ENCODE measurements at regions not wholly inside any gene's neighbourhood (a gene's known extent, or its start where the extent isn't known, plus 50 kb on each side); places are given as distances from the start of the nearest gene placed in this dataset.

DNA sequence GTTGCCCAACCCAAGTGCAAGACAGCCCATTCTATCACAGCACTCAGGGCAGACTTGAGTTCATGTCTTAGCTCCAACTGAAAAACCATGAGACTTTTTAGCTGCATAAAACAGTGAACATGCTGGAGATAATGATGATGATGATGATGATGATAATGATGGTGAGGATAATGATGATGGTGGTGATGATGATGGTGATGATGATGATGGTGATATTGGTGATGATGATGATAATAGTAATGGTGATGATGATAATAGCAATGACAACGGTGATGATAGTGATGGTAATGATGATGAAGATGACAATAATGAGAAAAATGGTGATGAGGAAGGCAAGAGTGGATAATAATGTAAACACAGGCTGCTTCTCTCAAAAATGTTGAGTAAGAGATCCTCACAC, 576.2 kb downstream of the BCL11B start:
- peaks cover 10% of the 10 kb centered on the region for H3K9me3 Mint-ChIP-seq (ENCODE audit: unreplicated experiment)
- DNase-seq: no peak
- no peaks in the 10 kb centered on the region for H3K27me3 ChIP-seq (replicated peaks; ENCODE audit: control insufficient read depth, insufficient read depth, low read length)
- H3K27me3 Mint-ChIP-seq (ENCODE audit: insufficient read depth, unreplicated experiment): no peaks in the 10 kb centered on the region
- no peak overlapping the region for H3K27ac Mint-ChIP-seq (ENCODE audit: unreplicated experiment)
- no peaks in the 10 kb centered on the region for H3K36me3 Mint-ChIP-seq (ENCODE audit: insufficient read depth, unreplicated experiment)
- H3K9me3 ChIP-seq: no peaks in the 10 kb centered on the region
- ChIA-PET POLR2A (no interaction called here), CTCF (no interaction called here)
- H3K36me3 ChIP-seq (ENCODE audit: control insufficient read depth, insufficient read depth, low read length): no peaks in the 10 kb centered on the region
- no TSS peak for BruUV-seq (replicated peaks)
- TF ChIP-seq, protein P1, sequence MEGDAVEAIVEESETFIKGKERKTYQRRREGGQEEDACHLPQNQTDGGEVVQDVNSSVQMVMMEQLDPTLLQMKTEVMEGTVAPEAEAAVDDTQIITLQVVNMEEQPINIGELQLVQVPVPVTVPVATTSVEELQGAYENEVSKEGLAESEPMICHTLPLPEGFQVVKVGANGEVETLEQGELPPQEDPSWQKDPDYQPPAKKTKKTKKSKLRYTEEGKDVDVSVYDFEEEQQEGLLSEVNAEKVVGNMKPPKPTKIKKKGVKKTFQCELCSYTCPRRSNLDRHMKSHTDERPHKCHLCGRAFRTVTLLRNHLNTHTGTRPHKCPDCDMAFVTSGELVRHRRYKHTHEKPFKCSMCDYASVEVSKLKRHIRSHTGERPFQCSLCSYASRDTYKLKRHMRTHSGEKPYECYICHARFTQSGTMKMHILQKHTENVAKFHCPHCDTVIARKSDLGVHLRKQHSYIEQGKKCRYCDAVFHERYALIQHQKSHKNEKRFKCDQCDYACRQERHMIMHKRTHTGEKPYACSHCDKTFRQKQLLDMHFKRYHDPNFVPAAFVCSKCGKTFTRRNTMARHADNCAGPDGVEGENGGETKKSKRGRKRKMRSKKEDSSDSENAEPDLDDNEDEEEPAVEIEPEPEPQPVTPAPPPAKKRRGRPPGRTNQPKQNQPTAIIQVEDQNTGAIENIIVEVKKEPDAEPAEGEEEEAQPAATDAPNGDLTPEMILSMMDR (IDR thresholded peaks at IDR 0.05; ENCODE audit: insufficient read depth in 1 of 2, low read depth in 1 of 2, low read length in 1 of 2, severe bottlenecking in 1 of 2, unreplicated experiment in 1 of 2): no peak
- H3K4me1 ChIP-seq: no peaks in the 10 kb centered on the region
- intact Hi-C loops (cut with micrococcal nuclease; ENCODE audit: unreplicated experiment): no loop called here
- H3K4me3 Mint-ChIP-seq (ENCODE audit: unreplicated experiment): no peak overlapping the region
- no peaks in the 10 kb centered on the region for H3K4me1 Mint-ChIP-seq (ENCODE audit: low read depth, unreplicated experiment)
- H3K4me3 ChIP-seq (ENCODE audit: low read depth, low read length): no peak overlapping the region

GRCh38 chr14:98698341-98698740, 573.7 kb downstream of the BCL11B start:
- Histone ChIP-seq H3K4me3 (ENCODE audit: low read depth, low read length) (no peak overlapping the region), H3K27me3 (replicated peaks; ENCODE audit: control insufficient read depth, insufficient read depth, low read length) (no peaks in the 10 kb centered on the region), H3K36me3 (ENCODE audit: control insufficient read depth, insufficient read depth, low read length) (no peaks in the 10 kb centered on the region), H3K9me3 (no peaks in the 10 kb centered on the region), H3K4me1 (no peaks in the 10 kb centered on the region)
- intact Hi-C loops (cut with micrococcal nuclease; ENCODE audit: unreplicated experiment): no loop called here
- DNase-seq: no peak
- POLR2A ChIA-PET: no interaction called here
- H3K4me3 Mint-ChIP-seq (ENCODE audit: unreplicated experiment): no peak overlapping the region
- no peak overlapping the region for H3K27ac Mint-ChIP-seq (ENCODE audit: unreplicated experiment)
- TF ChIP-seq, protein P1 (IDR thresholded peaks at IDR 0.05; ENCODE audit: insufficient read depth in 1 of 2, low read depth in 1 of 2, low read length in 1 of 2, severe bottlenecking in 1 of 2, unreplicated experiment in 1 of 2): no peak
- H3K36me3 Mint-ChIP-seq (ENCODE audit: insufficient read depth, unreplicated experiment): no peaks in the 10 kb centered on the region
- H3K27me3 Mint-ChIP-seq (ENCODE audit: insufficient read depth, unreplicated experiment): peaks cover 3% of the 10 kb centered on the region
- BruUV-seq (replicated peaks): no TSS peak
- CTCF ChIA-PET: no interaction called here
- no peaks in the 10 kb centered on the region for H3K4me1 Mint-ChIP-seq (ENCODE audit: low read depth, unreplicated experiment)
- H3K9me3 Mint-ChIP-seq (ENCODE audit: unreplicated experiment): peaks cover 10% of the 10 kb centered on the region

DNA sequence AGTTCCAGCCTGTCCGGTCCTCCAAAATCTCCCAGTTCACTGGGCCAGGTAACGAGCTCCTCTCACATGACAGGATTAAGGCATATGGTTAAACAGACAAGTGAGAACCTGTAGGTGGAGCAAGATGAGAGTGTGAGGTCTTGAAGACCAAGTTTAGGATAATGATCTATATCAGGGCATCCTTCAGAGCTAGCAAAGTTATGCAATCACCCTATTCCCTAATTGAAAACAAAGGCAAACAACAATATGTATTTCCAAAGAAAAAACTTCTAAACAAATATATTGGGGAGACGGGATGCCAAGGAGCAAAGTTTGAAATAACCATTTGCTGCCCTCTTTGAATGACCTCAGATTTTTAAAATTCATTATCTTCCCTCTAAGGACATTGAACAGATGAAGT, 571.2 kb downstream of the BCL11B start:
- peaks cover 10% of the 10 kb centered on the region for H3K9me3 Mint-ChIP-seq (ENCODE audit: unreplicated experiment)
- TF ChIP-seq, protein P1 (IDR thresholded peaks at IDR 0.05; ENCODE audit: insufficient read depth in 1 of 2, low read depth in 1 of 2, low read length in 1 of 2, severe bottlenecking in 1 of 2, unreplicated experiment in 1 of 2): no peak
- H3K36me3 Mint-ChIP-seq (ENCODE audit: insufficient read depth, unreplicated experiment): no peaks in the 10 kb centered on the region
- Histone ChIP-seq H3K4me3 (ENCODE audit: low read depth, low read length) (no peak overlapping the region), H3K27me3 (replicated peaks; ENCODE audit: control insufficient read depth, insufficient read depth, low read length) (no peaks in the 10 kb centered on the region), H3K9me3 (no peaks in the 10 kb centered on the region), H3K36me3 (ENCODE audit: control insufficient read depth, insufficient read depth, low read length) (no peaks in the 10 kb centered on the region), H3K4me1 (no peaks in the 10 kb centered on the region)
- H3K27me3 Mint-ChIP-seq (ENCODE audit: insufficient read depth, unreplicated experiment): peaks cover 5% of the 10 kb centered on the region
- ChIA-PET CTCF (no interaction called here), POLR2A (no interaction called here)
- DNase-seq: no peak
- BruUV-seq (replicated peaks): no TSS peak
- no peaks in the 10 kb centered on the region for H3K4me1 Mint-ChIP-seq (ENCODE audit: low read depth, unreplicated experiment)
- intact Hi-C loops (cut with micrococcal nuclease; ENCODE audit: unreplicated experiment): no loop called here
- no peak overlapping the region for H3K27ac Mint-ChIP-seq (ENCODE audit: unreplicated experiment)
- no peak overlapping the region for H3K4me3 Mint-ChIP-seq (ENCODE audit: unreplicated experiment)

Measured in Caco-2 (cell line).